ENCODE measurements at regions not wholly inside any gene's neighbourhood (a gene's known extent, or its start where the extent isn't known, plus 50 kb on each side); places are given as distances from the start of the nearest gene placed in this dataset.
"Not testable (repeated sequence)": the region's sequence is repeated elsewhere in the genome, so short reads cannot be mapped to it uniquely, and the experiment has no call there.

DNA sequence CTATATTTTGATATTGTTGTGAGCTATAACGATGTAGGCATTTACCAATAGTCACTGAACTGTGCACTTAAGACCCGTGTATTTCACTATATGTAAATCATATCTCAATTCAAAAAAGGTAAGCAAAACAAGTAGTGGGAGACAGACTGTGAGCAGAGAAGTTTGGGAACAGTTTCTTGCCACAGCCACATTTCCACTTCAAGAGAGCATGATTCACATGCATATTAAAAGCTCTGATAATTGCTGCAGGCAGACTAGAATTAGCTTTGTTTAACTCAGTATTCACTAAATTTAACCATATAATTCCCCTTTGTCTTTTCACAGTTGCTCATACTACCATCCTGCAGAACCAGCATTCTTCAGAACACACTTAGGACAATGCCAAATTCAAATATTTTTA is 168.4 kb upstream of the ZNF385D start:
- Histone ChIP-seq H3K4me1 (no peaks in the 10 kb centered on the region), H3K27ac (no peak overlapping the region), H3K9me3 (no peaks in the 10 kb centered on the region), H3K36me3 (no peaks in the 10 kb centered on the region), H3K4me3 (no peak overlapping the region), H3K27me3 (no peaks in the 10 kb centered on the region)
- no peak for DNase-seq
- TF ChIP-seq CTCF (IDR thresholded peaks at IDR 0.05): no peak
- TF ChIP-seq POLR2A (IDR thresholded peaks at IDR 0.05): no peak
- intact Hi-C loops (cut with DNase I; ENCODE audit: low total_unique reads): no loop called here

DNA sequence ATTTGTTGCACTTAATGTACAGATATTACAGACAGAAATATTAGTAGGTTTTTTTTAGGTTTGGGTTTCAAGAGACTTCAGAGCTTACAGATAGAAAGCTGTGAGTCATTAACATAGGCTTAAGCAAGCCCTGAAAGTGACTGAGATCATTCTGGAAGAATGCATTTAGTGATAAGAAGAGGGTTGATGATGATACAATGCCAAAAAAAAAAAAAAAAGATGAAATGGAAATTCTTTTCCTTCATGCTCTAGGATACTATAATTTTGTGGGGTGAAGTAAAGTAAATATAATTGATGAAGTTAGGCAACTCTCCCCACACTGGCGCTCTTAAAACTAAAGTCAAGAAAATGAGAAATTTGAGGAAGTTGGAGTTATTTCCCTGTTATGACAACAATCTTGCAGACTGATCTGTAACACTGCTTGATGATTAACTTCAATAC is 169.4 kb upstream of the ZNF385D start:
- Histone ChIP-seq H3K4me3 (no peak overlapping the region), H3K9me3 (no peaks in the 10 kb centered on the region), H3K36me3 (no peaks in the 10 kb centered on the region), H3K4me1 (no peaks in the 10 kb centered on the region), H3K27ac (no peak overlapping the region), H3K27me3 (no peaks in the 10 kb centered on the region)
- TF ChIP-seq POLR2A (IDR thresholded peaks at IDR 0.05) (no peak), CTCF (IDR thresholded peaks at IDR 0.05) (no peak)
- intact Hi-C loops (cut with DNase I; ENCODE audit: low total_unique reads): no loop called here
- DNase-seq: no peak

GRCh38 chr3:21923156-21923555 is 172.1 kb upstream of the ZNF385D start:
- H3K36me3 ChIP-seq; intact Hi-C loops (cut with DNase I; ENCODE audit: low total_unique reads); DNase-seq; H3K4me1 ChIP-seq; H3K27ac ChIP-seq; H3K4me3 ChIP-seq; H3K27me3 ChIP-seq; H3K9me3 ChIP-seq: not testable (repeated sequence)

- TF ChIP-seq CTCF (IDR thresholded peaks at IDR 0.05) (no peak), POLR2A (IDR thresholded peaks at IDR 0.05) (no peak)
- Histone ChIP-seq H3K27ac (no peak overlapping the region), H3K4me1 (no peaks in the 10 kb centered on the region), H3K4me3 (no peak overlapping the region), H3K9me3 (no peaks in the 10 kb centered on the region), H3K36me3 (no peaks in the 10 kb centered on the region), H3K27me3 (no peaks in the 10 kb centered on the region)
- intact Hi-C loops (cut with DNase I; ENCODE audit: low total_unique reads): no loop called here
- DNase-seq: no peak
Measured at GRCh38 chr3:21927261-21927660, 176.3 kb upstream of the ZNF385D start.

DNA sequence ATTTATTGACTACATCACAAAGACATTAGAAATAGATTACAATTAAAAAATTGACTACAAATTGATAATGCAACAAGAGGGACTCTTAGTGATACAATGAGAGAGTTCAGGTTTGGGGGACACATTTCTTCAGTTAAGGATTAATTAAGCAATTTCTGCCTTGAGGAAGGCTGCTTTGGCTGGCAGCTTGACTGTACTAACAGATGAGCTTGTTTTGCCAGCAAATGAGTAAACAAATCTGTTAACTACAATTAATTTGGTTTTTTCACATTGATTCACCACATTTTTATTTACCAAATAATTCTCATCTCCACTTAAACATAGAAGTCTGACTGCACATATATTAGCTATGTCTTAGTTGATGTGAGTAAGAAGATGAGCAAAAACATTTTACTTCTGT is 183.6 kb upstream of the ZNF385D start:
- H3K36me3 ChIP-seq: no peaks in the 10 kb centered on the region
- DNase-seq: no peak
- no peaks in the 10 kb centered on the region for H3K9me3 ChIP-seq
- no peak overlapping the region for H3K27ac ChIP-seq
- no peaks in the 10 kb centered on the region for H3K4me1 ChIP-seq
- H3K27me3 ChIP-seq: no peaks in the 10 kb centered on the region
- intact Hi-C loops (cut with DNase I; ENCODE audit: low total_unique reads): no loop called here
- TF ChIP-seq POLR2A (IDR thresholded peaks at IDR 0.05): no peak
- TF ChIP-seq CTCF (IDR thresholded peaks at IDR 0.05): no peak
- no peak overlapping the region for H3K4me3 ChIP-seq

DNA sequence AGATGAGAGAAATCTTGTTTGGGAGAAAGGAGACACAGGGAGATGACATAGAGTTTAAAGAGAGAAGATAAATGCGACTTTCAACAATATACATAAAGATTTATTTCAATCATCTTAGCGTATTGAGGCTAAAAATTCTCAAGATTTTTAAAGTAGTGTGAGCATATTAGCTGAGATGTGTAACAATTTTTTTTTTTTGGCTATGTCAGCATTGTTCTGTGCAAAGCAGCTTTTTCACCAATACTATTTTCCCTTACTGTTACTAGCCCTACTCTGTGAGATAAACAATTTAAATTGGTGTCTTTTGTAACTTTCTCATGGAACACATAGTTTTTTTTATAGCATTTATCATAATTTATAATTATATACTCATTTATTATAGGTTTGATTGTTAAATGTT is 185.2 kb upstream of the ZNF385D start:
- Histone ChIP-seq H3K27me3 (no peaks in the 10 kb centered on the region), H3K9me3 (no peaks in the 10 kb centered on the region), H3K4me3 (no peak overlapping the region), H3K4me1 (no peaks in the 10 kb centered on the region), H3K36me3 (no peaks in the 10 kb centered on the region), H3K27ac (no peak overlapping the region)
- no peak for DNase-seq
- TF ChIP-seq POLR2A (IDR thresholded peaks at IDR 0.05): no peak
- TF ChIP-seq CTCF (IDR thresholded peaks at IDR 0.05): no peak
- intact Hi-C loops (cut with DNase I; ENCODE audit: low total_unique reads): no loop called here
